GM12891 (cell line): ENCODE measurements at regions not wholly inside any gene's neighbourhood (a gene's known extent, or its start where the extent isn't known, plus 50 kb on each side); places are given as distances from the start of the nearest gene placed in this dataset.

Source experiments
- POLR2A ChIP-seq: IDR thresholded peaks from 2 replicates; pipeline ENCODE4 v1.6.1; 2011; ENCODE audit warnings: low read depth, low read length, control low read depth
- POLR2AphosphoS5 ChIP-seq: IDR thresholded peaks from 2 replicates; pipeline ENCODE4 v1.6.1; 2011; ENCODE audit warnings: low read depth, low read length, control low read depth

DNA sequence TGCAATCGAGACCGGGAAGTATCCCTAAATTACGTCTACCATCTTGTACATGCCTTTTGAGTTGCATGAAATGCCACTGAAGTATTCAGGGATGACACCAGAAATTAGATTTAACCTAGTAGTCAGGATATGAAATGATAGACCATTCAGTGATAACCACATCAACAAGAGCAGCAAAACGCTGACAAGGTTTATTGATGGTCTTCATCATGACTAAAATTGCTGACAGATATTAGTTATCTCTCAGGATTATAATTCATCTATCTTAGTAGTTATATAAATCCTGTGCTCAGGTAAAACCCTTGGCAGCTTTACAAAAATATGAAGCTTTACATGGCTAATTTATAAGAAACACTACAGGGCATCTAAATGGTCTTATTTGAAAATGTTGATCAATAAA lies 1104.7 kb downstream of the EFNA5 start:
- TF ChIP-seq POLR2A (no peak), POLR2AphosphoS5 (no peak)
